NCI-H524 (cell line): ENCODE measurements at regions not wholly inside any gene's neighbourhood (a gene's known extent, or its start where the extent isn't known, plus 50 kb on each side); places are given as distances from the start of the nearest gene placed in this dataset.

Source experiments
- DNase-seq, 2 experiments: peaks; one replicate each; lab custom pipeline; 2025; lab: John Stamatoyannopoulos, UW

DNA sequence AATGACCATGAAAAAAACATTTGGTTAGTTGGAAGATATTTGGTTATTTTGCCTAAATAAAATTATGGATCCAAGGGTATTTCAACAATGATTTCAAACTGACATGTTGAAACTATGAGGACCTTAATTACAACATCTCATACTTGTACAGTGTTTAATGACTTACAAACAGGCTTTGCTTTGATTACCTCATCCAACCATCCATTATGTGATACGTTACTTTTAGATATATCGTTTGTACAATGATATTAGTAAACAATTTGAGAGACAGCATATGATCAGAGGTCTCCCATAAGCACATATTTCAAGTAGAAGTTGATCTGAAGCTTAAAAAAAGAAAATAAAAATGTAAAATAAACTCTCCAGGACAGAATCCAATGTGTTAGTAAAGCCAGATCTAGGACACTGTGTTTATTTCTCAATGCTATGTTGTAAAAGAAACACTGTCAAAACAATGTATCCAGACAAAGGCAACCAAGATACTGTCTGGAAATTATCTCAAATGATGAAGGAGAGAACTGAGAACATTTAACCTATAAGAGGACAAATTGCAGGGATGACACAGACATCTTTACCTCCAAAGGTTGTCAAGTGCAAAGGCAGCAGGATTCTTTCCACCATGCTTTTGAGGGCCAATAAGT lies 116.0 kb upstream of the TARS1 start:
- DNase-seq: no peak

GRCh38 chr5:33328818-33329217 lies 111.9 kb upstream of the TARS1 start:
- no peak for DNase-seq

DNA sequence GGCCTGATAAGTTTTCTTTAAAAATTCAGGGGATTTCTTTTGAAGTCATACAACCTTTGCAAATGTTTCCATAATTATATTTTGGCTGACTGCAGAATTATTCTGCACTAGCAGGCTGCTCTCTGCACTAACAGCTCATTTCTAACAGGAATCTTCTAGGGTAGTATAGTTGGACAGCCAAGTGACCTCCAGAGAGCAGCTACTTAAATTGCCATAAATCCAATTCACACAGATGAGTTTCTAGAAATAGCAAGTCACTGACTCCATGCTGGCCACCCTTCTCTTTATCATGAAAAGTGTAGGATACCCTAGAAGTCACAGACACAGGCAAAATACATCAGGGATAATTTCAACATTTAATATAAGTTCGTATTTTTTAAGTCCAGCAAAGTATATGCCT lies 110.9 kb upstream of the TARS1 start:
- DNase-seq: no peak

GRCh38 chr5:33330426-33330825 lies 110.3 kb upstream of the TARS1 start:
- no peak for DNase-seq

DNA sequence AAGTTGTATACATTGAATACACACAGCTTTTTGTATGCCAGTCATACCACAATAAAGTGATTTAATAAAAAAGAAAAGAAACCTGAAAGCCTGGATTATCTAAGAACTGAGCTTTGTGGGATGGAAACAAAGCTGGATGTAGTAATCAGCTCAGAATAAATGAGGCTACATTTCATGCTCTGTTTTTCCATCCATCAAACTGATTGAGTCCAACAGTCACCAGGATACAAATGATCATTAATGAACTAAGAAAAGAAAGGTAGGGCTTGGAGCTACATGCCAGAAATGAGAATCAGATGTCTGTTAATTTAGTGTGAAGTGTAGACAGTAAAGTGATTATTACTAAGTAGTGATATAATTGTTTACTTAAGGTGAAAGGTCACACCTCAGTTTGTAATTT lies 109.8 kb upstream of the TARS1 start:
- DNase-seq: no peak

GRCh38 chr5:33332804-33333203 lies 108.0 kb upstream of the TARS1 start:
- DNase-seq: no peak

- no peak for DNase-seq
Observed at GRCh38 chr5:33334829-33335228, 105.9 kb upstream of the TARS1 start.

DNA sequence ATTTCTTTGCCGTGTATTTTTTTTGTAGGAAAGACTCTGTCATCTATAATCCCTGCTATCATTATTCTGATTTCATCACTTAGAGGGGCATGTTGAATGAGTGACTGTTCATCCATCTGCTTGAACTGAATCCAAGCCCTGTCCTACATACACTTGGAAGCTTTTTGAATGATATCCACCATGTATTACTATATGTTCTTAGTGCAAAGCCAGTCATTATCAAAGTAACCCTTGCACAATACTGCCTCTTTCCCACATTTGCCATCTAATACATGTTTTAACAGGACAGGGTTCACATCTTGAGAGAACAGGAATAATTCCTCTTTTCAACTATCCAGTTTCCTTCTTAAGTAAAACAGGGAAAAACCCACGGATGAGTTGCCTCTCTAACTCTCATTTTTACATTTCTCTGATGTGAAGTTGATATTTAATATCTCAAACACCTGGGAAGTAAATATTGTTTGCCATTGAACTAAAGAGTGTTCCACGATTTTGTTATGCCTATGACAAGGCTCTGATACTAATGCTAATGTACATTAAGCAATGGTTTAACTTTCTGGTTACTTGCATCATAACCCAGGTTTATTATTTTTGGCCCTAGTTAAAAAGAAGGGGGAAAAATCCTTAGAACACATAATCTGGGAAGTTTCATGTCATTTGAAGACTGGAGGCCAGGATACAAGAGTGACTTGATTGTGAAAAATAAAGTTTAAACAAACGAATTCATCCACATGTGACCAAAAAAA lies 103.7 kb upstream of the TARS1 start:
- no peak for DNase-seq

DNA sequence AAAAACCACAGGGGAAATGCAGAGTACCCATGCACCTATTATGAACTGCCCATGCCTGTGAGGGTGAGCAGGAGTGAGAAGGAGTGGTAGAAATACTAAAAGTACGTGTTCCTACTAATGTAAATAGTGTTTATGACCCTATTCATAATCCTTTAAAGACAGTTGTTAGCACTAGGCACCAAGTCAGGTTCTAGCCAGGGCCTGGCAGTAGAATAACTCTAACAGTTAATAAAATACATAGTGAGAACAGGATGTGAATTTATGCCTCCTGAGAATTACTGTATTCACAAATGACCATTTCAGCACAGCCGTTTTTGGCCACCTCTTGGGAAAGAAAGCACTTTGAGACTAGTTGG lies 103.2 kb upstream of the TARS1 start:
- DNase-seq: no peak

- no peak for DNase-seq
Observed at GRCh38 chr5:33338336-33339110, 102.2 kb upstream of the TARS1 start.

GRCh38 chr5:33339413-33339812 lies 101.4 kb upstream of the TARS1 start:
- DNase-seq: no peak

- no peak for DNase-seq
Observed at GRCh38 chr5:33340195-33340594, 100.6 kb upstream of the TARS1 start.

DNA sequence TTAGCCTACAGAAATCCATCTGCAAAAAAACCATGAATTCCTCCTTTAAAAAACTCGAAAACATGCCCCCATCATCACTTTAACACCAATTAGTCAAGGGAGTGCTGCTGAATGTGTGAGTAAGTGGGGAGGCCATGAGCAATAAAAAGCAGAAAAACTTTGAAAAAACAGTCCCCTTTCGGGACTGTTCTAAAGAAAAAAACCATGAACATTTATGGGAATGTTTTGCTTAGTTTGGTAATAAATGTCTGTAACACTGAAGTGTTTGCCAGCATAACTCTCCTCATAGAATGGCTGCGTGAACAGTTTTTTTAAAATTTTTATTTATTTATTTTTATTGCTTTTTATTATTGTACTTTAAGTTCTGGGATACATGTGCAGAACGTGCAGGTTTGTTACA lies 99.4 kb upstream of the TARS1 start:
- no peak for DNase-seq

- no peak for DNase-seq
Observed at GRCh38 chr5:33343676-33344327, 97.0 kb upstream of the TARS1 start.

DNA sequence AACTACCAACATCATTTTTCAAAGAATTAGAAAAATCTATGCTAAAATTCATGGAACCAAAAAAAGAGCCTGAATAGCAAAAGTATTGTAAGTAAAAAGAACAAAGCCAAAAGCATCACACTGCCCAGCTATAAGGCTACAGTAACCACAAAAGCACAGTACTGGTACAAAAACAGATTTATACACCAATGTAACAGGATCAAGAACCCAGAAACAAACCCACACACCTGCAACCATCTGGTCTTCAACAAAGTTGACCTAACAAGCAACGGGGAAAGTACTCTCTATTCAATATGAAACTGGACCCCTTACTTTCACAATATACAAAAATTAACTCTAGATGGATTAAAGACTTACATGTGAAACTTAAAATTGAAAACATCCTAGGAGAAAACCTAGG lies 94.2 kb upstream of the TARS1 start:
- DNase-seq: no peak

DNA sequence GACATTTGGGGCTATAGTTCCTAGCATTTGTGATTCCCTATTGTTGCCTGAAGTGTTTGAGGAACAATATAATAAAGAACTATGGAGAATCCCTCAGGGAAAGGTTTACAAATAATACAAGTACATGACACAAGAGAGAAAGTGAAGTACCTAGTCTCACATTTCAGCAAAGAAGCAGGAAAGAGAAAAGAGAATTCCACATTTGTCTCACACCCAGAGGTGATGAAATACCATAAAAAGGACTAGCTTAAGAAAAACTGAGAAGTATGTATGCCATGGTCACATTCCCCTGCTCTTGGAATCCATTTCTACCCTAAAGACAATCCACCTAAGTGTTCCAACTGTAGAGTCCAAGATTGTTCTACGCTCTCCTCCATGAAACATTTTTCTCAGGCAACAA lies 79.0 kb upstream of the TARS1 start:
- DNase-seq: no peak

- no peak for DNase-seq
Observed at GRCh38 chr5:33362915-33363314, 77.8 kb upstream of the TARS1 start.

DNA sequence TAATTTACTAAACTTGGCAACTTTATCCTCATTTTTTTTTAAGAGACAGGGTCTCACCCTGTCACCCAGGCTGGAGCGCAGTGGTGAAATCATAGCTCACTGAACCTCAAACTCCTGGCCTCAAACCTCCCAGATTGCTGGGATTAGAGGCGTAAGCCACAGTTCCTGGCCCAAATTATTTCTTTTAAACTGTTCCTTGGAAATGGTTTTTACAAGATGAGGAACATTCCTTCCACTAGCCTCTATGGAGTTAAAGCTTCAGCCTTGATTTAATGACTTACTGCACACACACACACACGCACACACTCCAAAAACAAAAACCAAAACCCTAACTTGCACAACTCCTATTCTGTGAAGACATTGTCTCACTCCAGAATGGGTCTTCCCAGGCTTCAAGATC lies 77.2 kb upstream of the TARS1 start:
- DNase-seq: no peak

DNA sequence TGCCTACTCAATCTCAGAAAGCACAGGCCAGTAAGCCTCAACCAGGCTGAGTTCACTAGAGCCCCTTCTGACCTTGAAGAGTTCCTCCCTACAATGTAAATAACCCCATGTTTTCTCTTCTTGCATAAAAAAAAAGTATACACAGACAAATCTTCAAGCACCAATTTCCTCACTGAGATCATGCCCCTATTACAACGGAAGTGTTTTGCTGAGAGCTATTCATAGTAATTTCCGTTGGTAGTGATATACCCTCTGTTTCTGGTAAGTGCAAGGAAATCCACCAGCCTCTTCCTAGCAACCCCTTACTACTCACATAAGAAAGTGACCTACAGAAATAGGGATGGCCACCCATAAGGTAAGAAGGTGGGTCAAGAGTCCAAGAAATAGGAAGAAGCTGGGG lies 76.4 kb upstream of the TARS1 start:
- DNase-seq: no peak

- no peak for DNase-seq
Observed at GRCh38 chr5:33367416-33367815, 73.3 kb upstream of the TARS1 start.

- peak; percentile 9 to 45 for DNase-seq
Observed at GRCh38 chr5:33369485-33370465, 71.0 kb upstream of the TARS1 start.

DNA sequence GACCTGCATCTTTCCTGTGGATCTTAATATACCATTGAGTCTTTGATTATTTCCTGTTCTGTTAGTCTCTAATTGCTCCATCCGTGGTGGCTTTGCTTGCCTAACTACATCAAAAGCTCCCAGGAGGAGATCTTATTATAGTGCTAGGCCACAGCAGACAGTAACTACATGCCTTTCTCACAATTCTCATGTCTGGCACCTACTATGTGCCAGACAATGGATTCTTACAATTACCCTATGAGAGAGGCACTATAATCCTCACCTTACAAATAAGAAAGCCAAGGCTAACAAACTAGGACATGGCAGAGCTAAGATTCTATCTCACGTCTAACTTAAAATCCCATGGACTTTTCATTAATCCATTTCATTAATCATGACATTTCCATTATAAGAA lies 70.3 kb upstream of the TARS1 start:
- no peak for DNase-seq
